Glutamatergic neuron (in vitro differentiated cells): ENCODE measurements at regions not wholly inside any gene's neighbourhood (a gene's known extent, or its start where the extent isn't known, plus 50 kb on each side); places are given as distances from the start of the nearest gene placed in this dataset.

Source experiments
- DNase-seq: peaks from one replicate; pipeline ENCODE4 v3.0.0; 2022
- H3K27ac Mint-ChIP-seq: one replicate; pipeline ENCODE4 v1.8.0; 2020; ENCODE audit warnings: mild to moderate bottlenecking, mixed read lengths, inconsistent platforms; ENCODE audit not compliant: unreplicated experiment
- H3K27me3 Mint-ChIP-seq: one replicate; pipeline ENCODE4 v1.8.0; 2020; ENCODE audit warnings: mild to moderate bottlenecking, moderate library complexity, mixed read lengths, inconsistent platforms; ENCODE audit not compliant: unreplicated experiment
- H3K36me3 Mint-ChIP-seq: one replicate; pipeline ENCODE4 v1.8.0; 2020; ENCODE audit warnings: mild to moderate bottlenecking, mixed read lengths, inconsistent platforms; ENCODE audit not compliant: unreplicated experiment
- H3K4me1 Mint-ChIP-seq: one replicate; pipeline ENCODE4 v1.8.0; 2020; ENCODE audit warnings: mild to moderate bottlenecking, low read depth, mixed read lengths, inconsistent platforms; ENCODE audit not compliant: unreplicated experiment
- H3K4me3 Mint-ChIP-seq: one replicate; pipeline ENCODE4 v1.8.0; 2020; ENCODE audit warnings: mild to moderate bottlenecking, mixed read lengths, inconsistent platforms; ENCODE audit not compliant: unreplicated experiment
- H3K9me3 Mint-ChIP-seq: one replicate; pipeline ENCODE4 v1.8.0; 2020; ENCODE audit warnings: mild to moderate bottlenecking, moderate library complexity, mixed read lengths, inconsistent platforms; ENCODE audit not compliant: unreplicated experiment
- CTCF ChIP-seq: fragments of 200-600 bp; sonication (generic); IDR thresholded peaks from one replicate; pipeline ENCODE4 v1.5.0; 2021; ENCODE audit not compliant: partially characterized antibody, unreplicated experiment

- no peak for TF ChIP-seq CTCF
- no peak for DNase-seq
- Mint-ChIP-seq H3K27me3 (no peaks in the 10 kb centered on the region), H3K27ac (no peak overlapping the region), H3K4me3 (no peak overlapping the region), H3K4me1 (peaks cover 16% of the 10 kb centered on the region), H3K36me3 (no peaks in the 10 kb centered on the region), H3K9me3 (no peaks in the 10 kb centered on the region)
These were observed 69.1 kb upstream of the AKIP1 start for GRCh38 chr11:8841899-8842298.

GRCh38 chr11:8858808-8859207, 52.2 kb upstream of the AKIP1 start:
- no peak overlapping the region for H3K27ac Mint-ChIP-seq
- H3K36me3 Mint-ChIP-seq: no peaks in the 10 kb centered on the region
- peaks cover 2% of the 10 kb centered on the region for H3K27me3 Mint-ChIP-seq
- no peak overlapping the region for H3K4me3 Mint-ChIP-seq
- H3K9me3 Mint-ChIP-seq: peaks cover 2% of the 10 kb centered on the region
- H3K4me1 Mint-ChIP-seq: peaks cover 14% of the 10 kb centered on the region
- no peak for DNase-seq
- no peak for TF ChIP-seq CTCF
